HCT116 (cell line): ENCODE measurements at regions not wholly inside any gene's neighbourhood (a gene's known extent, or its start where the extent isn't known, plus 50 kb on each side); places are given as distances from the start of the nearest gene placed in this dataset.
"Not testable (repeated sequence)": the region's sequence is repeated elsewhere in the genome, so short reads cannot be mapped to it uniquely, and the experiment has no call there.

Experiments used
- ATAC-seq: fragments of 200-7000 bp; cut with Tn5 transposase; 2 replicates; pipeline ENCODE4 v1.9.1; 2020; ENCODE audit warnings: mild to moderate bottlenecking, moderate library complexity
- BruUV-seq: library from RNA; stranded (reverse); fragments of 400-500 nt; replicated peaks from 2 replicates; lab custom pipeline; 2021; lab: Mats Ljungman, UMichigan
- CTCF ChIA-PET: fragments of 300-600 bp; sonication (Branson Sonifier 250); formaldehyde crosslinking; loops from one replicate; lab custom pipeline; 2021; ENCODE audit warnings: antibody characterized with exemption; lab: Charles Lee
- POLR2A ChIA-PET: fragments of 300-600, 350-600 bp; sonication (Branson Sonifier 250); formaldehyde crosslinking; loops from one replicate; lab custom pipeline; 2021; ENCODE audit warnings: antibody characterized with exemption; lab: Charles Lee
- RAD21 ChIA-PET, 2 experiments: fragments of 300-600 bp; sonication (Branson Sonifier 250); formaldehyde crosslinking; loops; one replicate each; lab custom pipeline; 2023; ENCODE audit warnings: low total read pairs in 2 of 2; ENCODE audit not compliant: uncharacterized antibody in 2 of 2, unreplicated experiment in 2 of 2, low non-redundant PET in 1 of 2; lab: Charles Lee
- DNase-seq: peaks from one replicate; pipeline ENCODE4 v3.0.0-alpha.2; 2010; ENCODE audit warnings: low read depth, low spot score
- H2AFZ ChIP-seq: fragments of 200-600 bp; shearing (Covaris generic), sonication (generic); 2 replicates; pipeline ENCODE4 v1.6.1; 2017; ENCODE audit warnings: low read depth, mixed run types, mixed read lengths, antibody characterized with exemption, low read length; ENCODE audit not compliant: poor library complexity, severe bottlenecking
- H3K27ac ChIP-seq: 2 replicates; pipeline ENCODE4 v1.5.1; 2012; ENCODE audit warnings: low read depth, low read length
- H3K27me3 ChIP-seq: fragments of 200-600 bp; sonication (generic); 2 replicates; pipeline ENCODE4 v1.6.1; 2016; ENCODE audit warnings: mixed run types, low read length, mixed read lengths; ENCODE audit not compliant: insufficient read depth
- H3K36me3 ChIP-seq, 2 experiments: fragments of 200-500 bp in 1 of 2; fragments of 200-600 bp in 1 of 2; sonication (Bioruptor generic) in 1 of 2; sonication (generic) in 1 of 2; 2 replicates each; pipeline versions ENCODE4 v1.5.1 to v1.6.1; 2014 to 2016; ENCODE audit warnings: low read length in 2 of 2, inconsistent platforms in 1 of 2, mixed read lengths in 1 of 2, mixed run types in 1 of 2; ENCODE audit not compliant: insufficient read depth in 2 of 2, control insufficient read depth in 1 of 2
- H3K4me1 ChIP-seq, 2 experiments: fragments of 200-600 bp in 1 of 2; sonication (generic) in 1 of 2; 2 replicates each; pipeline versions ENCODE4 v1.5.1 to v1.6.1; 2012 to 2017; ENCODE audit warnings: low read length in 2 of 2, inconsistent platforms in 1 of 2, mild to moderate bottlenecking in 1 of 2, mixed read lengths in 1 of 2, mixed run types in 1 of 2, moderate library complexity in 1 of 2; ENCODE audit not compliant: insufficient read depth in 2 of 2, control insufficient read depth in 1 of 2
- H3K4me2 ChIP-seq: fragments of 200-600 bp; sonication (generic); 2 replicates; pipeline ENCODE4 v1.6.1; 2017; ENCODE audit warnings: mixed run types, low read length, mixed read lengths
- H3K4me3 ChIP-seq, 2 experiments: fragments of 200-600 bp in 1 of 2; sonication (generic) in 1 of 2; replicated peaks in 1 of 2; 2 replicates each; pipeline ENCODE4 v1.5.1; 2011 to 2016; ENCODE audit warnings: low read length in 2 of 2, control low read depth in 1 of 2, low read depth in 1 of 2, mild to moderate bottlenecking in 1 of 2, mixed read lengths in 1 of 2, mixed run types in 1 of 2
- H3K79me2 ChIP-seq: fragments of 200-600 bp; sonication (generic); 2 replicates; pipeline ENCODE4 v1.6.1; 2017; ENCODE audit warnings: mild to moderate bottlenecking, mixed run types, low read length, moderate library complexity, mixed read lengths; ENCODE audit not compliant: insufficient read depth
- H3K9ac ChIP-seq: fragments of 200-600 bp; sonication (generic); 2 replicates; pipeline ENCODE4 v1.6.1; 2016; ENCODE audit warnings: low read length, mixed read lengths
- H3K9me2 ChIP-seq: fragments of 200-600 bp; sonication (generic), shearing (Covaris generic); 2 replicates; pipeline ENCODE4 v1.6.1; 2017; ENCODE audit warnings: mixed run types, mild to moderate bottlenecking, moderate library complexity; ENCODE audit not compliant: insufficient read depth
- H3K9me3 ChIP-seq, 2 experiments: fragments of 200-500 bp in 1 of 2; fragments of 200-600 bp in 1 of 2; sonication (Bioruptor generic) in 1 of 2; sonication (generic) in 1 of 2; 2 replicates each; pipeline ENCODE4 v1.6.1; 2014 to 2017; ENCODE audit warnings: low read length in 2 of 2, mixed read lengths in 2 of 2, inconsistent platforms in 1 of 2, low read depth in 1 of 2, mild to moderate bottlenecking in 1 of 2, mixed run types in 1 of 2, moderate library complexity in 1 of 2; ENCODE audit not compliant: control insufficient read depth in 1 of 2, insufficient read depth in 1 of 2
- H4K20me1 ChIP-seq: fragments of 200-600 bp; sonication (generic), shearing (Covaris generic); 2 replicates; pipeline ENCODE4 v1.6.1; 2017; ENCODE audit warnings: mixed run types, mild to moderate bottlenecking, moderate library complexity; ENCODE audit not compliant: insufficient read depth
- CEBPB ChIP-seq: IDR thresholded peaks from 2 replicates; pipeline ENCODE4 v1.6.1; 2012; ENCODE audit warnings: low read depth
- EZH2 ChIP-seq: fragments of 200-600 bp; sonication (generic); IDR thresholded peaks from 2 replicates; pipeline ENCODE4 v1.6.1; 2017; ENCODE audit warnings: antibody characterized with exemption, mixed run types
- FOSL1 ChIP-seq: IDR thresholded peaks from 2 replicates; pipeline ENCODE4 v1.6.1; 2012; ENCODE audit warnings: low read depth
- TCF7L2 ChIP-seq: IDR thresholded peaks from 2 replicates; pipeline ENCODE4 v1.7.0; 2011; ENCODE audit warnings: borderline replicate concordance, inconsistent platforms; ENCODE audit not compliant: insufficient read depth, insufficient read length; ENCODE audit errors: extremely low read depth
- intact Hi-C: fragments of 100-400 bp; cut with micrococcal nuclease; formaldehyde crosslinking; loops from 2 replicates; pipeline ENCODE4 v1.10.0; 2022
- TF ChIP-seq, protein P1 (sequence below): IDR thresholded peaks from 2 replicates; pipeline ENCODE4 v1.6.1; 2012
- TF ChIP-seq, protein P2 (sequence below): IDR thresholded peaks from 2 replicates; pipeline ENCODE4 v1.6.1; 2012
- TF ChIP-seq, protein P3 (sequence below): IDR thresholded peaks from 2 replicates; pipeline ENCODE4 v1.6.1; 2012; ENCODE audit warnings: low read depth

DNA sequence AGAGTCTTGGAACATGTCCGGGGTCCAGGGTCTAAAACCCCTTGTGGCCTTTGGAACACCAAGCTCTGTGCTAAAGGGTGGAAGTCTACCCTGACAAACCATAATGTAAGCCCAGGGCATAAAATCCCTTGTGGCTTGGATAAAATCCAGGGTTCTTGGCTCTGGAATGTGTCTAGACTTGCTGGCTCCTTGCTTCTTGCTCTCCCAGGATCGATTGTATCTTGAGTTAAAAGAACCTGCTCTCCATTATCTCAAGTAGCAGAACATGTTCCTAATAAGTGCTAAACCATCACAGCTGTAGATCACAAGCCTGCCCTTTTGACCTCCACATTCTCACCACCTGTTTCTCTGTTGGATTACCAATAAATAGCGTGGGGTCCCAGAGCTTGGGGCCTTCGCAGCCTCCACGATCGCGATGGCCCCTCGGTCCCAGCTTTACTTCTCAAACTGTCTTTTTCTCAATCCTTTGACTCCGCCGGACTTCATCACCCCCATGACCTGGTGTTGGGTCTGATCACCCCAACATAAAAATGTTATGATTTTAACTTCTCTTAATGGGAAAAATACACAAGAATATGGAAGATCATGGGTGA lies 100.9 kb upstream of the PCLO start:
- ATAC-seq, H3K27me3 ChIP-seq, H3K4me3 ChIP-seq, H2AFZ ChIP-seq, POLR2A ChIA-PET, H3K4me1 ChIP-seq, H3K9me2 ChIP-seq, H3K9me3 ChIP-seq, BruUV-seq, DNase-seq, RAD21 ChIA-PET, H3K36me3 ChIP-seq, intact Hi-C loops, H4K20me1 ChIP-seq, H3K27ac ChIP-seq, H3K9ac ChIP-seq, CTCF ChIA-PET, H3K4me2 ChIP-seq, H3K79me2 ChIP-seq: not testable (repeated sequence)

DNA sequence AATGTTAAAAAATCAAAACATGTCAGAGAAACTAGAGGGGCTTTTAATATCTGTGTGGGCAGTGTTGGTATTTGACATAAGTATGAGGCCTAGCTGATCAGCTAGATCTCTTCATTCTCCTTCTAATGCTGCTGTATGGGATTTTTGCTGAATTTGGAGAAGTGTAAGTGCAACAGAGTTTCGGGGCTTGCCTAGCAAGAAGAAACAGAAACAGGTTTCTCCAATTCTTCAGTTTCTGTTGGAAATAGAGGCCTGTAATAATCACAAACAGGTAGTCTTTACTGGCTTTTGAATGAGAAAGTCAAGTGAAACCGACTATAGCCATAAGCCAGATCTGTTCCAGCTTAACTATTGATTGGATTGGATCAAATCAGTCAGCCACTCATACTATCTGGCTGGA lies 96.4 kb upstream of the PCLO start:
- ChIA-PET CTCF (no interaction called here), RAD21 (no interaction called here), POLR2A (no interaction called here)
- no TSS peak for BruUV-seq
- H3K9ac ChIP-seq, result no peak overlapping the region
- H4K20me1 ChIP-seq, result no peaks in the 10 kb centered on the region
- H2AFZ ChIP-seq, result no peak overlapping the region
- no peaks in the 10 kb centered on the region for H3K27me3 ChIP-seq
- ATAC-seq (no peak), DNase-seq (no peak)
- no peaks in the 10 kb centered on the region for H3K79me2 ChIP-seq
- H3K4me1 ChIP-seq, result no peaks in the 10 kb centered on the region
- intact Hi-C loops, result no loop called here
- H3K4me2 ChIP-seq, result no peak overlapping the region
- no peak overlapping the region for H3K27ac ChIP-seq
- no peaks in the 10 kb centered on the region for H3K36me3 ChIP-seq
- H3K9me3 ChIP-seq, result no peaks in the 10 kb centered on the region
- H3K4me3 ChIP-seq, result no peak overlapping the region
- no peaks in the 10 kb centered on the region for H3K9me2 ChIP-seq
- TF ChIP-seq CEBPB (no peak), TCF7L2 (no peak), EZH2 (no peak), FOSL1 (no peak)
- TF ChIP-seq, protein P1, sequence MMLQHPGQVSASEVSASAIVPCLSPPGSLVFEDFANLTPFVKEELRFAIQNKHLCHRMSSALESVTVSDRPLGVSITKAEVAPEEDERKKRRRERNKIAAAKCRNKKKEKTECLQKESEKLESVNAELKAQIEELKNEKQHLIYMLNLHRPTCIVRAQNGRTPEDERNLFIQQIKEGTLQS, result no peak
- TF ChIP-seq, protein P2, sequence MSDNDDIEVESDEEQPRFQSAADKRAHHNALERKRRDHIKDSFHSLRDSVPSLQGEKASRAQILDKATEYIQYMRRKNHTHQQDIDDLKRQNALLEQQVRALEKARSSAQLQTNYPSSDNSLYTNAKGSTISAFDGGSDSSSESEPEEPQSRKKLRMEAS, result no peak
- TF ChIP-seq, protein P3, sequence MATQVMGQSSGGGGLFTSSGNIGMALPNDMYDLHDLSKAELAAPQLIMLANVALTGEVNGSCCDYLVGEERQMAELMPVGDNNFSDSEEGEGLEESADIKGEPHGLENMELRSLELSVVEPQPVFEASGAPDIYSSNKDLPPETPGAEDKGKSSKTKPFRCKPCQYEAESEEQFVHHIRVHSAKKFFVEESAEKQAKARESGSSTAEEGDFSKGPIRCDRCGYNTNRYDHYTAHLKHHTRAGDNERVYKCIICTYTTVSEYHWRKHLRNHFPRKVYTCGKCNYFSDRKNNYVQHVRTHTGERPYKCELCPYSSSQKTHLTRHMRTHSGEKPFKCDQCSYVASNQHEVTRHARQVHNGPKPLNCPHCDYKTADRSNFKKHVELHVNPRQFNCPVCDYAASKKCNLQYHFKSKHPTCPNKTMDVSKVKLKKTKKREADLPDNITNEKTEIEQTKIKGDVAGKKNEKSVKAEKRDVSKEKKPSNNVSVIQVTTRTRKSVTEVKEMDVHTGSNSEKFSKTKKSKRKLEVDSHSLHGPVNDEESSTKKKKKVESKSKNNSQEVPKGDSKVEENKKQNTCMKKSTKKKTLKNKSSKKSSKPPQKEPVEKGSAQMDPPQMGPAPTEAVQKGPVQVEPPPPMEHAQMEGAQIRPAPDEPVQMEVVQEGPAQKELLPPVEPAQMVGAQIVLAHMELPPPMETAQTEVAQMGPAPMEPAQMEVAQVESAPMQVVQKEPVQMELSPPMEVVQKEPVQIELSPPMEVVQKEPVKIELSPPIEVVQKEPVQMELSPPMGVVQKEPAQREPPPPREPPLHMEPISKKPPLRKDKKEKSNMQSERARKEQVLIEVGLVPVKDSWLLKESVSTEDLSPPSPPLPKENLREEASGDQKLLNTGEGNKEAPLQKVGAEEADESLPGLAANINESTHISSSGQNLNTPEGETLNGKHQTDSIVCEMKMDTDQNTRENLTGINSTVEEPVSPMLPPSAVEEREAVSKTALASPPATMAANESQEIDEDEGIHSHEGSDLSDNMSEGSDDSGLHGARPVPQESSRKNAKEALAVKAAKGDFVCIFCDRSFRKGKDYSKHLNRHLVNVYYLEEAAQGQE, result no peak
- TF ChIP-seq, all 23 proteins: peak for 0
